ENCODE measurements at regions not wholly inside any gene's neighbourhood (a gene's known extent, or its start where the extent isn't known, plus 50 kb on each side); places are given as distances from the start of the nearest gene placed in this dataset.

- TF ChIP-seq CTCF (IDR thresholded peaks at IDR 0.05) (no peak), POLR2A (IDR thresholded peaks at IDR 0.05) (no peak)
Measured at GRCh38 chr14:101128478-101129321, 225.2 kb upstream of the RTL1 start.

Data from vagina (tissue), 2 donors.